ENCODE measurements at regions not wholly inside any gene's neighbourhood (a gene's known extent, or its start where the extent isn't known, plus 50 kb on each side); places are given as distances from the start of the nearest gene placed in this dataset.
A peak's percentile ranks its signal among the peaks of the same experiment; 100 is the strongest.

DNA sequence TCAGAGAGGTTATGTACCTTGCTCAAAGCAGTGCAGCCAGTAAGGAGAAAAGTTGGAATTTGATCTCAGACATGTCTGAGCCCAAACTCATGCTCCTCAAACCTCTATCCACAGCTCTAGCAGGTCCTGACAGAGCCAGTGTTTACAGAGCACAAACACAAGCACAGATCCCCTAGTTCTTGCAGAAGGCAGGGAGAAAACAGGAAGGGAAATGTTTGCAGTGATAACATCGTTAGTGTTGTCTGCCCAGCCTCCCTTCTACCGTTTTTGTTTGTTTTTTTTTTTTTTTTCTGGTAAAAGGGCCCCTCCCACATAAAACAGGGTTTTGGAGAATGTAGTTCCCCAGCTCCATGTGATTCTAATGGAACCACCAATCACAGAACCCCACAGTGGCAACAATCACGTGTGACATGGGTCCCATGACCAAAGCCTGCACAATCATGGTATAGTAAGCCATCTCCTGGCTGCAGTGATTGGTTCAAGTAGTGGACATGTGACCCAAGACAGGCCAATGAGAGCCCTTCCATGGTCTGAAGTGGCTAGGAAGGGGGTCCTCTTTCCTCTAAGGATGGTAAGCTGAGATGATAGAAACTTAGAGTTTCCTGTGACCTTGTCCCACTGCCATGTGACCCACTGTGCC is 513.4 kb downstream of the MED13L start:
- Mint-ChIP-seq H3K27me3 (ENCODE audit: low read depth) (peaks cover 13% of the 10 kb centered on the region), H3K36me3 (ENCODE audit: low read depth) (no peaks in the 10 kb centered on the region), H3K4me3 (no peak overlapping the region), H3K4me1 (peaks cover 20% of the 10 kb centered on the region), H3K27ac (no peak overlapping the region), H3K9me3 (no peaks in the 10 kb centered on the region)
- TF ChIP-seq CTCF (IDR thresholded peaks at IDR 0.05; ENCODE audit: unreplicated experiment in 3 of 3): no peak

GRCh38 chr12:115763376-115763775 is 514.1 kb downstream of the MED13L start:
- peaks cover 13% of the 10 kb centered on the region for H3K27me3 Mint-ChIP-seq (ENCODE audit: low read depth)
- no peak overlapping the region for H3K27ac Mint-ChIP-seq
- TF ChIP-seq CTCF (IDR thresholded peaks at IDR 0.05; ENCODE audit: unreplicated experiment in 3 of 3): no peak

GRCh38 chr12:115762936-115763335 is 514.6 kb downstream of the MED13L start:
- Mint-ChIP-seq H3K4me1 (peaks cover 23% of the 10 kb centered on the region), H3K27ac (no peak overlapping the region), H3K36me3 (ENCODE audit: low read depth) (no peaks in the 10 kb centered on the region), H3K27me3 (ENCODE audit: low read depth) (peaks cover 17% of the 10 kb centered on the region), H3K9me3 (no peaks in the 10 kb centered on the region), H3K4me3 (no peak overlapping the region)
- no peak for TF ChIP-seq CTCF (IDR thresholded peaks at IDR 0.05; ENCODE audit: unreplicated experiment in 3 of 3)

More at GRCh38 chr12:115763376-115763775, 514.1 kb downstream of the MED13L start:
- Mint-ChIP-seq H3K4me1 (peaks cover 20% of the 10 kb centered on the region), H3K4me3 (no peak overlapping the region), H3K9me3 (no peaks in the 10 kb centered on the region), H3K36me3 (ENCODE audit: low read depth) (no peaks in the 10 kb centered on the region)

GRCh38 chr12:115761784-115762183 is 515.7 kb downstream of the MED13L start:
- no peak for TF ChIP-seq CTCF (IDR thresholded peaks at IDR 0.05; ENCODE audit: unreplicated experiment in 3 of 3)
- H3K36me3 Mint-ChIP-seq (ENCODE audit: low read depth): no peaks in the 10 kb centered on the region
- H3K9me3 Mint-ChIP-seq: no peaks in the 10 kb centered on the region
- H3K4me3 Mint-ChIP-seq: no peak overlapping the region
- H3K27ac Mint-ChIP-seq: peak overlapping the region in 1 of 3 experiments; percentile 39
- peaks cover 21% of the 10 kb centered on the region for H3K27me3 Mint-ChIP-seq (ENCODE audit: low read depth)
- peaks cover 27% of the 10 kb centered on the region for H3K4me1 Mint-ChIP-seq

GRCh38 chr12:115760231-115760630 is 517.3 kb downstream of the MED13L start:
- no peaks in the 10 kb centered on the region for H3K36me3 Mint-ChIP-seq (ENCODE audit: low read depth)
- H3K4me1 Mint-ChIP-seq: peaks cover 38% of the 10 kb centered on the region
- H3K27ac Mint-ChIP-seq: no peak overlapping the region
- TF ChIP-seq CTCF (IDR thresholded peaks at IDR 0.05; ENCODE audit: unreplicated experiment in 3 of 3): no peak
- H3K27me3 Mint-ChIP-seq (ENCODE audit: low read depth): peaks cover 23% of the 10 kb centered on the region
- H3K4me3 Mint-ChIP-seq: no peak overlapping the region
- no peaks in the 10 kb centered on the region for H3K9me3 Mint-ChIP-seq
